Spinal cord (tissue), 9 donors: ENCODE measurements at regions not wholly inside any gene's neighbourhood (a gene's known extent, or its start where the extent isn't known, plus 50 kb on each side); places are given as distances from the start of the nearest gene placed in this dataset.
"Not testable (repeated sequence)": the region's sequence is repeated elsewhere in the genome, so short reads cannot be mapped to it uniquely, and the experiment has no call there.

ENCODE experiments used
- DNase-seq, 6 donors: peaks; one replicate each; pipeline versions ENCODE4 v3.0.0 to v3.0.0-alpha.2; 2013 to 2015; ENCODE audit warnings: low spot score in 6 of 6, low read depth in 4 of 6
- H3K27ac ChIP-seq: one replicate; pipeline ENCODE4 v1.5.1; 2013; ENCODE audit warnings: low read depth, low read length, control low read depth
- H3K27me3 ChIP-seq: one replicate; pipeline ENCODE4 v1.6.1; 2013; ENCODE audit warnings: low read length; ENCODE audit not compliant: control insufficient read depth, insufficient read depth
- H3K36me3 ChIP-seq: one replicate; pipeline ENCODE4 v1.6.1; 2013; ENCODE audit warnings: low read length; ENCODE audit not compliant: control insufficient read depth, insufficient read depth
- H3K4me1 ChIP-seq: one replicate; pipeline ENCODE4 v1.6.1; 2013; ENCODE audit warnings: low read length; ENCODE audit not compliant: control insufficient read depth, insufficient read depth
- H3K4me3 ChIP-seq: one replicate; pipeline ENCODE4 v1.5.1; 2013; ENCODE audit warnings: low read depth, low read length, control low read depth
- H3K9me3 ChIP-seq: one replicate; pipeline ENCODE4 v1.6.1; 2013; ENCODE audit warnings: low read length; ENCODE audit not compliant: control insufficient read depth, insufficient read depth
- WGBS: methylation state at CpG from one replicate; pipeline ENCODE4 v1.1.5; 2013; ENCODE audit warnings: missing lambda C conversion rate; ENCODE audit not compliant: insufficient coverage; 5-methylcytosine and 5-hydroxymethylcytosine counted together
- donor health status: healthy.

DNA sequence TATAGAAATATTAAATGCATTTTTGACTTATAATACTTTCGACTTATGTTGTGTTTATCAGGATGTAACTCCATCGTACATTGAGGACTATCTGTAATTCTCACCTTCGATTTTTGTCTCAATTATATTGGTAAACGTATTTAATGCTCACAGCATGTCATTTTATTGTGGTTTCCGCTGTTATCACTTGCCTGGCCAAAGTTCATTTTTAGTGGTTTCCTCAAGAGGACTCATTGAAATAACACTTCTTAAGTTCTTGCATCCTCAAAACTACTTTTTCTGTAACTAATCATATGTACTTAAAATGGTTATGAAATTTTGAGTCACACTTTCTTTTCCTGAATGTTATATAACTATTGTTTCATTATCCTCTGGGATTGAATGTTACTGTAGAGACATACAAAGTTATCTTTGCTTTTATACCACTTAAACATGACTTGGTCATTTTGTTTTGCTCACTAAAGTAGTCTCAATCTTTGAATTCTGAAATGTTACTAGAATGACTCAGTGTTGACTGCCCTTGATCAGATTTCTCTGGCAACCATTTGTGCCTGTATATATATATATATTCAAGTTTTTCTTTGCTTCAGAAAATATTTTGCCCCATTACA is 289.6 kb upstream of the PROX1 start:
- 97% methylated on average over 4 of the region's 5 CpGs for WGBS

DNA sequence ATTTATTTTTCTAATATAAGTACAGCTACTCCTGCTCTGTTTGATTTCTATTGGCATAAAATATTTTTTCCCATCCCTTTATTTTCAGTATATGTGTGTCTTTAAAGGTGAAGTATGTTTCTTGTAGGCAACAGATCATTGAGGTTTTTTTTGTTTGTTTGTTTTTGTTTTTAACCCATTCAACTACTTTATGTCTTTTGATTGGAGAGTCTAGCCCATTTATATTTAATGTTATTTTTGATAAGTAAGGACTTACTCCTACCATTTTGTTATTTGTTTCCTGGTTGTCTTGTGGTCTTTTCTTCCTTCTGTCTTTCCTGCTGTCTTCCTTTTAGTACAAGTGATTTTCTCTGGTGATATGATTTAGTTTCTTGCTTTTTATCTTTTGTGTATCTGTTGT is 285.1 kb upstream of the PROX1 start:
- Histone ChIP-seq H3K4me1 (no peaks in the 10 kb centered on the region), H3K27ac (no peak overlapping the region), H3K27me3 (no peaks in the 10 kb centered on the region), H3K36me3 (no peaks in the 10 kb centered on the region), H3K4me3 (no peak overlapping the region), H3K9me3 (no peaks in the 10 kb centered on the region)
- DNase-seq, result no peak

More for the DNA sequence above, 289.6 kb upstream of the PROX1 start:
- Histone ChIP-seq H3K9me3 (no peaks in the 10 kb centered on the region), H3K27me3 (no peaks in the 10 kb centered on the region), H3K36me3 (no peaks in the 10 kb centered on the region), H3K4me3 (no peak overlapping the region), H3K27ac (no peak overlapping the region), H3K4me1 (no peaks in the 10 kb centered on the region)
- no peak for DNase-seq

- Histone ChIP-seq H3K9me3 (no peaks in the 10 kb centered on the region), H3K4me3 (no peak overlapping the region), H3K27ac (no peak overlapping the region), H3K36me3 (no peaks in the 10 kb centered on the region), H3K27me3 (no peaks in the 10 kb centered on the region), H3K4me1 (no peaks in the 10 kb centered on the region)
- no peak for DNase-seq
- 89% methylated on average over 3 of the region's 3 CpGs for WGBS
These were observed 282.8 kb upstream of the PROX1 start for GRCh38 chr1:213704941-213705340.

- 89% methylated on average over 7 of the region's 7 CpGs for WGBS
- not testable (repeated sequence) for DNase-seq, H3K9me3 ChIP-seq
These were observed 275.8 kb upstream of the PROX1 start for GRCh38 chr1:213711833-213712490.

DNA sequence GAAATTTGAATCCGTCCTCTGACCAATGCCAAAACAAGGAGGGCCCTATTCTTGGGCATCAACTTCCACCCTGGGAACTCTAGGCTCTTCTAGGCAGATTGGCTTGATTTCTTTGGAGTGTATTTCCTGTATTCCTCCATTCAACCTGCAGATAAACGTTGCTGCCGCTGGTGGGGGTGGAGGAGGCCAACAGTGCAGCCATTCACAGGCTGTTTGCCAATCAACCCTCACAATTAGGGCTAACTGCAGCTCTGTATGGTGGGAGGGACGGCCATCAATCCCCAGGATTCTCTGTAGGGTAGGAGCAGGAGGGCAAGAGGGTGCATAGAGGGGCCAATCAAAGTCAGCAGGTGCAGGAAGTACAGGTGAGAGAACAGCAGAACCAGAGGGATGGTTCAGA is 273.1 kb upstream of the PROX1 start:
- H3K4me3 ChIP-seq, result no peak overlapping the region
- DNase-seq, result peak in 2 of 6 donors; percentile 19 to 30
- no peak overlapping the region for H3K27ac ChIP-seq

More at GRCh38 chr1:213711833-213712490, 275.8 kb upstream of the PROX1 start:
- not testable (repeated sequence) for H3K27ac ChIP-seq, H3K36me3 ChIP-seq, H3K4me3 ChIP-seq, H3K27me3 ChIP-seq, H3K4me1 ChIP-seq

GRCh38 chr1:213715182-213715581 is 272.6 kb upstream of the PROX1 start:
- Histone ChIP-seq H3K9me3 (no peaks in the 10 kb centered on the region), H3K4me3 (no peak overlapping the region), H3K4me1 (peaks cover 3% of the 10 kb centered on the region), H3K27me3 (peaks cover 2% of the 10 kb centered on the region), H3K36me3 (no peaks in the 10 kb centered on the region), H3K27ac (no peak overlapping the region)
- DNase-seq, result no peak
- 80% methylated on average over 1 of the region's 1 CpG for WGBS

More for the DNA sequence above, 273.1 kb upstream of the PROX1 start:
- H3K27me3 ChIP-seq, result peaks cover 2% of the 10 kb centered on the region
- peaks cover 3% of the 10 kb centered on the region for H3K4me1 ChIP-seq
- H3K9me3 ChIP-seq, result no peaks in the 10 kb centered on the region
- 17% methylated on average over 1 of the region's 4 CpGs for WGBS
- no peaks in the 10 kb centered on the region for H3K36me3 ChIP-seq

DNA sequence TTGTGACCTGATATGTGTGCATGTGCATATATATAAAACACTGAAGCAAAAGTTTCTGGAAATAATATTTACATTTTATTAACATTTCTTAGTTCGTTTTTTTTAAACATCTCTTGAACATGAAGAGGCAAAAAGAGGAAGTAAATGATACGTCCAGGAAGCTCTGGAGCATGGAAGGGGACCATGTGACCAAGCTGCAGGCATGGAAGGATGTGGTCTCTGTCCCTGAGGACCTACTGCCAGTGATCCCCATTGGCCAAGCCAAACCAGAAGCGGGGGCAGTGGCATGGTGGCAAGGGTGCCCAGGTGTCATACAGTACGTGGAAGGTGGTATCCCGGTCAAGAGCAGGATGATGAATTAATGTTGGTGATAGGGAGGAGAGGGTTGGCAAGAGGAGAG is 268.3 kb upstream of the PROX1 start:
- no peak overlapping the region for H3K4me3 ChIP-seq
- H3K27ac ChIP-seq, result no peak overlapping the region
- WGBS, result 92% methylated on average over 4 of the region's 5 CpGs
- H3K36me3 ChIP-seq, result no peaks in the 10 kb centered on the region
- DNase-seq, result no peak
- peaks cover 8% of the 10 kb centered on the region for H3K4me1 ChIP-seq
- no peaks in the 10 kb centered on the region for H3K9me3 ChIP-seq
- peaks cover 2% of the 10 kb centered on the region for H3K27me3 ChIP-seq

DNA sequence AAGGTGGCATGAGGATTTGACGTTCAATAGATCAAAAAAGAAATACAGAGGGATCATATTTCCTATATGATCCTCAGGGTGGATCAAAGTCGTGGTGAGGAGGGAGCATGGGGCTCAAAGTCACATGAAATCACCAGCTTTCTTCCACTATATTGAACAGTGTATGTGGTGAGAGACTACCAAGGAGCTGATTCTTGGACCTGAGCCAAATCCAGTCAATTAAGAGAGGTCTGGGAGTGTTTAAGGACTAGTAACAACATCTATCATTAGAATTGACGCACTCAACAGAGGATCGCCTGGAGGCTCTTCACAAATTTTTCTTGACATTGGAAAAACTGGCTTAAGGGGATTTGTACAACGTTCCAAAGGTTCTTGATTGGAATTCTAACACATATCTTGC is 267.7 kb upstream of the PROX1 start:
- peak in 1 of 6 donors; percentile 63 for DNase-seq
- WGBS, result no CpG with 5 or more reads among the region's 5 CpGs
- no peak overlapping the region for H3K27ac ChIP-seq

GRCh38 chr1:213723187-213723586 is 264.6 kb upstream of the PROX1 start:
- 60% methylated on average over 1 of the region's 2 CpGs for WGBS
- Histone ChIP-seq H3K4me3 (no peak overlapping the region), H3K27me3 (peaks cover 5% of the 10 kb centered on the region), H3K9me3 (no peaks in the 10 kb centered on the region), H3K36me3 (no peaks in the 10 kb centered on the region), H3K27ac (no peak overlapping the region), H3K4me1 (peaks cover 11% of the 10 kb centered on the region)
- DNase-seq, result no peak

More for the DNA sequence above, 267.7 kb upstream of the PROX1 start:
- Histone ChIP-seq H3K36me3 (no peaks in the 10 kb centered on the region), H3K27me3 (peaks cover 2% of the 10 kb centered on the region), H3K9me3 (no peaks in the 10 kb centered on the region), H3K4me1 (peaks cover 7% of the 10 kb centered on the region), H3K4me3 (no peak overlapping the region)
